NB4 (cell line): ENCODE measurements at regions not wholly inside any gene's neighbourhood (a gene's known extent, or its start where the extent isn't known, plus 50 kb on each side); places are given as distances from the start of the nearest gene placed in this dataset.

Experiments used
- DNase-seq: peaks from one replicate; pipeline ENCODE4 v3.0.0; 2010; ENCODE audit warnings: low read depth
- H3K4me3 ChIP-seq: one replicate; pipeline ENCODE4 v1.5.1; 2011; ENCODE audit warnings: mild to moderate bottlenecking, low read depth, low read length, moderate library complexity
- MYC ChIP-seq: IDR thresholded peaks from 2 replicates; pipeline ENCODE4 v1.6.1; 2011; ENCODE audit warnings: low read depth, low read length
- POLR2A ChIP-seq: IDR thresholded peaks from 2 replicates; pipeline ENCODE4 v1.6.1; 2011; ENCODE audit warnings: mild to moderate bottlenecking; ENCODE audit not compliant: insufficient read length; ENCODE audit errors: extremely low read depth
- TF ChIP-seq, protein P1 (sequence below): IDR thresholded peaks from one replicate; pipeline ENCODE4 v1.5.1; 2012; ENCODE audit warnings: low read depth, low read length
- TF ChIP-seq, protein P2 (sequence below): IDR thresholded peaks from 2 replicates; pipeline ENCODE4 v1.6.1; 2011; ENCODE audit warnings: low read depth, low read length

GRCh38 chr19:31148671-31149070 is 200.6 kb downstream of the TSHZ3 start:
- no peak overlapping the region for H3K4me3 ChIP-seq
- TF ChIP-seq, protein P1, sequence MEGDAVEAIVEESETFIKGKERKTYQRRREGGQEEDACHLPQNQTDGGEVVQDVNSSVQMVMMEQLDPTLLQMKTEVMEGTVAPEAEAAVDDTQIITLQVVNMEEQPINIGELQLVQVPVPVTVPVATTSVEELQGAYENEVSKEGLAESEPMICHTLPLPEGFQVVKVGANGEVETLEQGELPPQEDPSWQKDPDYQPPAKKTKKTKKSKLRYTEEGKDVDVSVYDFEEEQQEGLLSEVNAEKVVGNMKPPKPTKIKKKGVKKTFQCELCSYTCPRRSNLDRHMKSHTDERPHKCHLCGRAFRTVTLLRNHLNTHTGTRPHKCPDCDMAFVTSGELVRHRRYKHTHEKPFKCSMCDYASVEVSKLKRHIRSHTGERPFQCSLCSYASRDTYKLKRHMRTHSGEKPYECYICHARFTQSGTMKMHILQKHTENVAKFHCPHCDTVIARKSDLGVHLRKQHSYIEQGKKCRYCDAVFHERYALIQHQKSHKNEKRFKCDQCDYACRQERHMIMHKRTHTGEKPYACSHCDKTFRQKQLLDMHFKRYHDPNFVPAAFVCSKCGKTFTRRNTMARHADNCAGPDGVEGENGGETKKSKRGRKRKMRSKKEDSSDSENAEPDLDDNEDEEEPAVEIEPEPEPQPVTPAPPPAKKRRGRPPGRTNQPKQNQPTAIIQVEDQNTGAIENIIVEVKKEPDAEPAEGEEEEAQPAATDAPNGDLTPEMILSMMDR: no peak
- TF ChIP-seq MYC: no peak
- TF ChIP-seq, protein P2, sequence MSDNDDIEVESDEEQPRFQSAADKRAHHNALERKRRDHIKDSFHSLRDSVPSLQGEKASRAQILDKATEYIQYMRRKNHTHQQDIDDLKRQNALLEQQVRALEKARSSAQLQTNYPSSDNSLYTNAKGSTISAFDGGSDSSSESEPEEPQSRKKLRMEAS: no peak
- TF ChIP-seq POLR2A: no peak
- DNase-seq: no peak

DNA sequence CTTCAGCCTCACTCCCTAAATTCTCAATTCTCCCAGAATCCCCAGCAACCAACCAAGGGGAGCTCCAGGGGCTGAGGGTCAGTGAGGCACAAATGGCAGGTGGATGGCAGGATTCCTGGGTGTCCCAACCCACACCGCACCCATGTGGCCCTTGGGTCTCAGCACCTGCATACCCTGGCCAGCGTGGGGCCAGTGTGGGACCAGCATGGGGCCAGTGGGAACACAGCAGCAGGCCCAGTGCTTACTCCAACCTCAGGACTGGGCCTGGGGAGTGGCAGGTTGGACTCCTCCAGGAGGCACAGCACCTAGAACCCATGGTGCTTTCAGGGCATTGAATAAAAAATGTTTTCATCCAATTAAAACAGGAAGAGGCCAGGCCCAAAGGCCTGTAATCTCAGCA is 202.0 kb downstream of the TSHZ3 start:
- no peak overlapping the region for H3K4me3 ChIP-seq
- DNase-seq: no peak
- TF ChIP-seq POLR2A: no peak
- TF ChIP-seq, protein P1: no peak
- no peak for TF ChIP-seq MYC
- TF ChIP-seq, protein P2: no peak

DNA sequence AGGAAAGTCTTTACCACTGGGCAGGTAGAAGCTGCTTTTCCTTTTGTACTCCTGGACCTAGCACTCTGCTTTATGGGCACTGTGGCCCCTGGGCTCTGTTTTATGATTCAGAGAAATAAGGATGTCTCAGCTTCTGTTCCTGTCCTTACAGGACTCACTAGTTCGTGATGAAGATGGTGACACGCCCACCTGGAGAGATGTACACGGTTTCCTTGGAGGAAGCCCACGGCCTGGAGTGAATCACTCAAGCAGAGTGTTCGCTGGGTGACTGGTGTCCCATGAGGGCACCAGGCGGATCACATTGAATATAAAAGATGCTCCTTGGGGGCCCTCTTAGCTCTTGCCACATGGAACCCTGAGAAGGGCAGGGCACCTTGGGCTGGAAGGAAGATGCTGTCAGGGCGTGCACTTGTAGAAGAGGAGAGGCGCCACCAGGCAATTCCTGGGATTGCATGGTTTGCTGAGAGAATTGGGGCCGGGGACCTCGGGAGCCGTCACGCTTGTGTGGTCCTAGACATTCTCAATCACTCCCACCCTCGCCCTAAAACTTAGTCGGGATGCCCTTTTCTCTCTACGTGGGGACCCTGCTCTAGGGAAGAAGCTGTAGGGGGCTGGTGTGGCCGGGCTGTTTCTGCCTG is 202.6 kb downstream of the TSHZ3 start:
- TF ChIP-seq POLR2A: no peak
- TF ChIP-seq, protein P1: no peak
- no peak for TF ChIP-seq MYC
- TF ChIP-seq, protein P2: no peak
- no peak for DNase-seq
- H3K4me3 ChIP-seq: no peak overlapping the region

DNA sequence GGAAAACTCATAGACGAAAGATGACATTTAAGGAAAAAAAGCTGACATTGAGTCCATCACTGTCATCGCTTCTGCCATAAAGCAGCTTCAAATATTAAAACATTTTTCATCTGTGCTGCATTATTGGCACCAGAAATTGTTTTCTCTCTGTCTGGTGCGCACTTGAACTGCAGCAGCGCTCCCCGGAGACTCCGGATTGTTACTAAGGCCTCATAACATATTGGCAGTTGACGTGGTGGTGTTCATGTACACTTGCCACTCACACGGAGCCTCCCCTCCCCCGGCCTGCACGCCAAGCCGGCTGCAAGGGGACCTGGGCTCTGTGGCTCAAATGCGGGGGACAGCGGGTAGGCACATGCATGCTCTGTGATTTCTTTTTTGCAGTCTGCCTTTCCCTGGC is 203.2 kb downstream of the TSHZ3 start:
- H3K4me3 ChIP-seq: no peak overlapping the region
- DNase-seq: no peak
- no peak for TF ChIP-seq POLR2A
- TF ChIP-seq, protein P2: no peak

DNA sequence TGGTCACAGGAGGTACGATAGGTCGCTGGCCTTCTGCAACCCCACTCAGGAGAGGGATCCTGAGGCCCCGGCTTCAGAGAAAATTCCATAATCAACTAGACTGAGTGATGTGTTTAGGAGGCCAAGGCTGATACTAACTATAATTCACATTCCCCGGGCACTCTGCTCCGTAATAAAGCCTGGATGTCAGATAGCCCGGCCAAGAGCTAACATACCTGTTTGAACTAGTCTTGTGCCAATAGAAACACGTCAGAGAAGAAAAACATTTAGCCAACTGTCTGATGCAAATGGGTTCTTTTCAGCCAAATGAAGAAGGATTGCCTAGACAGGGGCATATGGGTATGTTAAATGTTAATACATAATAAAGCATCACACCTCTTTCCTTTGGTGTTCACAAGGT is 204.2 kb downstream of the TSHZ3 start:
- TF ChIP-seq, protein P1: no peak
- TF ChIP-seq, protein P2: no peak
- no peak for TF ChIP-seq POLR2A
- TF ChIP-seq MYC: no peak
- DNase-seq: no peak
- no peak overlapping the region for H3K4me3 ChIP-seq

DNA sequence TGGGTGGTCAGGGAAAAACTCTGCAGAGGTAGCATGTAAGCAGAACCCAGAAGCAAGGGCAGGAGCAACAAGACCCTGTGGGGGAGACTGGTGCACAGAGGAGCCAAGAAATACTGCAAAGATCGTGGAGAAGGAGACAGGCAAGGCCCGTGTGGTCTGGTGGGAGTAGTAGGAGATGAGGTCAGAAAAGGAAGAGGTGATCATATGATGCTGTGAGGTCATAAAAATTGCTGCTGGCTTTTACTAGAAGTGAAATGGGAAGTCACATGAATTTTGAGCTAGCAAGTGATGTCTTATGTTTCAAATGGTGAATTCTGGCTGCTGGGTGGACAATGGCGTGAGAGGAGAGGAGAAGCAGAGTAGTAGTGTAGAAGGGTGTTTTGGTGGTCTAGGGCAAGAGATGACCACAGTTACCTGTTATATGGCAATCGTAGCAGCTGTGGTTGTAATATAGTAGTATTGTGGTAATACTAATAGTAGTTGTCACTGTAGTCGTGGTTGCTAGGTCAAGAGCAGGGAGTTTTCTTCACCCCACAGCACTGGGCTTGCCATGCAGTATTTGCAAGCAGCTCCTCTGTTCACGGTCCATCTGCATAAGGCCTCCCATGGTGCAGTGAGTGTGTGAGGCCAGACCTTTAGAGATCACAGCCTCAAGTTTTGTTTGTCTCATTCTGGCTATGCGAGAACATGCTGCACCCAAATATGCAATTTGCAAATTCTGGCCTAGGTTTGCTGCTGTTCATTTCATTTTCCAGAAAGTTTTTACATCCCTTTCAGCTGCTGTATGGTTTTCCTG is 205.0 kb downstream of the TSHZ3 start:
- no peak overlapping the region for H3K4me3 ChIP-seq
- TF ChIP-seq POLR2A (no peak), MYC (no peak)
- TF ChIP-seq, protein P2: no peak
- TF ChIP-seq, protein P1: no peak
- DNase-seq: no peak
